ENCODE measurements at regions not wholly inside any gene's neighbourhood (a gene's known extent, or its start where the extent isn't known, plus 50 kb on each side); places are given as distances from the start of the nearest gene placed in this dataset.
A peak's percentile ranks its signal among the peaks of the same experiment; 100 is the strongest.

DNA sequence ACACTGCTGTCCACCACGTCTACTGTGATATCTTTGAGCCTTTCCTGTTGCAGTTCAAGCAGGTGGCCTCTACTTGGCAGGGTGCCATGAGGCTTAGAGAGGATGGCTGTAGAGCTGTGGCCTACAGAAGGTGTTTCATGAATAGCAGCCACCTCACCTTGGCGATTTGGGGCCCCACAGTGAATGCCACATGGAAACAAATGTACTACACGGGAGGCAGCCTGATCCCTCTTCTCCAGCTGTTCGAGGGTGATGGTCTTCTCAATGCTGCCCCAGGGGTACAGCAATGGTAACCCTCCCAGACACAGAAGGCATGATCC lies 70.7 kb downstream of the FAM43A start:
- Histone ChIP-seq H3K27me3 (no peaks in the 10 kb centered on the region), H3K27ac (no peak overlapping the region), H3K9me3 (no peaks in the 10 kb centered on the region), H3K4me1 (peaks cover 9 to 11% of the 10 kb centered on the region in 2 donors), H3K4me3 (no peak overlapping the region), H3K36me3 (no peaks in the 10 kb centered on the region)
- intact Hi-C loops (cut with DNase I), result no loop called here
- TF ChIP-seq, protein P1, sequence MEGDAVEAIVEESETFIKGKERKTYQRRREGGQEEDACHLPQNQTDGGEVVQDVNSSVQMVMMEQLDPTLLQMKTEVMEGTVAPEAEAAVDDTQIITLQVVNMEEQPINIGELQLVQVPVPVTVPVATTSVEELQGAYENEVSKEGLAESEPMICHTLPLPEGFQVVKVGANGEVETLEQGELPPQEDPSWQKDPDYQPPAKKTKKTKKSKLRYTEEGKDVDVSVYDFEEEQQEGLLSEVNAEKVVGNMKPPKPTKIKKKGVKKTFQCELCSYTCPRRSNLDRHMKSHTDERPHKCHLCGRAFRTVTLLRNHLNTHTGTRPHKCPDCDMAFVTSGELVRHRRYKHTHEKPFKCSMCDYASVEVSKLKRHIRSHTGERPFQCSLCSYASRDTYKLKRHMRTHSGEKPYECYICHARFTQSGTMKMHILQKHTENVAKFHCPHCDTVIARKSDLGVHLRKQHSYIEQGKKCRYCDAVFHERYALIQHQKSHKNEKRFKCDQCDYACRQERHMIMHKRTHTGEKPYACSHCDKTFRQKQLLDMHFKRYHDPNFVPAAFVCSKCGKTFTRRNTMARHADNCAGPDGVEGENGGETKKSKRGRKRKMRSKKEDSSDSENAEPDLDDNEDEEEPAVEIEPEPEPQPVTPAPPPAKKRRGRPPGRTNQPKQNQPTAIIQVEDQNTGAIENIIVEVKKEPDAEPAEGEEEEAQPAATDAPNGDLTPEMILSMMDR (IDR thresholded peaks at IDR 0.05), result no peak
- no peak for DNase-seq (ENCODE audit: low spot score in 2 of 2)

DNA sequence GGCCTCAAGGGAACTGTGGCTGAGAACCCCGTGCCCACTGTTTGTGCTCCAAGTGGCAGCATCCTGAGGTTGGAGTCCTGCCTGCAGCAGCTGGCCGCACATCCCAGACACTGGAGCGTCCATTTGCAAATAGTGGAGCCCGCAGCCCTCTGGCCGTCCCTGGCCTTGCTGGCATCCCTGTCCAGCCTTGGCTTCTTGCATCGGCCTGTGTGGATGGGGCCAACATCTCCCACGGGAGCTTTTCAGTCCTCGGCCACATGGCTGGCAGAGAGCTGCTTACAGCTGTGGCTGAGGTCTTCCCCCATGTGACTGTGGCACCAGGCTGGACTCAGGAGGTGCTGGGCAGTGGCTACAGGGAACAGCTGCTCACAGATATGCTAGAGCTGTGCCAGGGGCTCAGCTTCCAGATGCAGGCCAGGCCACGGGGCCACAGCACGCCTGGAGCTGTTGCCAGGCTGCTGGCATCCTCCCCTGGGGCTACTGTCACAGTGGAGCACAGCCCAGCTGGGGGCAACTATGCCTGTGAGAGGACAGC lies 71.2 kb downstream of the FAM43A start:
- Histone ChIP-seq H3K27me3 (no peaks in the 10 kb centered on the region), H3K4me3 (peak overlapping the region in 1 of 2 donors; percentile 27), H3K4me1 (peaks cover 9 to 11% of the 10 kb centered on the region in 2 donors), H3K9me3 (no peaks in the 10 kb centered on the region), H3K36me3 (no peaks in the 10 kb centered on the region), H3K27ac (peak overlapping the region; percentile 30 to 74)
- no peak for DNase-seq (ENCODE audit: low spot score in 2 of 2)
- intact Hi-C loops (cut with DNase I), result no loop called here
- TF ChIP-seq, protein P1 (IDR thresholded peaks at IDR 0.05), result no peak

DNA sequence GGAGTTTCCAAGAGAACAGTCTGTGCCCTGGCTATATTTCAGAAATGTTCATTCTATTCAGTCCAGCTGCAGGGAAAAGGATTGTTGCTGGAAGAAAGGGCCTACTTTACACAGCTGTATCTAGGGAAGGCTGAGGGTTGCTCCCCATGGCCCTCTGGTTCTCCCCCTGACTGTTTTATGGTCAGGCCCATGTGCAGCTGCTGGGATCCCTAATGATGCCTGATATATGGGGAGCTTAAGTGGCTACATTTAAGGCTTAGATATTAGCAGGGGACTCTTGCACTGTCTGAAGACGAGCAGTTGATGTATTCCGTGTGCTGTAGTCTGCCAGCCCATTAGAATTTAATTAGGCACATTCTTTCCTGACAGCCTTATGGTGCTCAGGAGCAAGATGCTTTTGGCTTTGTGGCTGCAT lies 72.0 kb downstream of the FAM43A start:
- Histone ChIP-seq H3K4me1 (peaks cover 9 to 11% of the 10 kb centered on the region in 2 donors), H3K27ac (peak overlapping the region; percentile 30 to 74), H3K36me3 (no peaks in the 10 kb centered on the region), H3K9me3 (no peaks in the 10 kb centered on the region), H3K27me3 (no peaks in the 10 kb centered on the region), H3K4me3 (no peak overlapping the region)
- intact Hi-C loops (cut with DNase I), result no loop called here
- TF ChIP-seq, protein P1 (IDR thresholded peaks at IDR 0.05), result no peak
- no peak for DNase-seq (ENCODE audit: low spot score in 2 of 2)

DNA sequence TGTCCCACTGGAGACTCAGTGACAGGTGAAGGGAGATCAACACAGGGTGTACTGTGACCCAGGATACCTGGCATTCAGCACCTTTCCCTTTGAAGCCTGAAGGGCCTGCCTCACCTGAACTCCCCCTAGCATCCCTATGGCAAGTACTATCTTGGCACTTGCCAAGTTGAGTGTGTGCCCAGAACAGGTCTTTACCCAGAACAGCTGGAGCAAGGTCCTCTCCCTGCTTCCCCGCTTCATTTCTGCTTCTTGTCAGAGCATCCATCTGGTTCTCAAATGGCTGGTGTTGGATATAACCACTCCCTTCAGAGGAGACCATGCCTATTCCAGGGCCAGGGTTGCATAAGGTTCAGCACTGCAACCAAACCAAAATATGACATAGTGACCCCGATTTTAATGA lies 73.0 kb downstream of the FAM43A start:
- H3K36me3 ChIP-seq, result no peaks in the 10 kb centered on the region
- no peak for DNase-seq (ENCODE audit: low spot score in 2 of 2)
- intact Hi-C loops (cut with DNase I), result no loop called here
- H3K9me3 ChIP-seq, result no peaks in the 10 kb centered on the region
- H3K4me3 ChIP-seq, result no peak overlapping the region
- peaks cover 9 to 11% of the 10 kb centered on the region in 2 donors for H3K4me1 ChIP-seq
- no peak overlapping the region for H3K27ac ChIP-seq
- TF ChIP-seq, protein P1 (IDR thresholded peaks at IDR 0.05), result no peak
- H3K27me3 ChIP-seq, result no peaks in the 10 kb centered on the region

DNA sequence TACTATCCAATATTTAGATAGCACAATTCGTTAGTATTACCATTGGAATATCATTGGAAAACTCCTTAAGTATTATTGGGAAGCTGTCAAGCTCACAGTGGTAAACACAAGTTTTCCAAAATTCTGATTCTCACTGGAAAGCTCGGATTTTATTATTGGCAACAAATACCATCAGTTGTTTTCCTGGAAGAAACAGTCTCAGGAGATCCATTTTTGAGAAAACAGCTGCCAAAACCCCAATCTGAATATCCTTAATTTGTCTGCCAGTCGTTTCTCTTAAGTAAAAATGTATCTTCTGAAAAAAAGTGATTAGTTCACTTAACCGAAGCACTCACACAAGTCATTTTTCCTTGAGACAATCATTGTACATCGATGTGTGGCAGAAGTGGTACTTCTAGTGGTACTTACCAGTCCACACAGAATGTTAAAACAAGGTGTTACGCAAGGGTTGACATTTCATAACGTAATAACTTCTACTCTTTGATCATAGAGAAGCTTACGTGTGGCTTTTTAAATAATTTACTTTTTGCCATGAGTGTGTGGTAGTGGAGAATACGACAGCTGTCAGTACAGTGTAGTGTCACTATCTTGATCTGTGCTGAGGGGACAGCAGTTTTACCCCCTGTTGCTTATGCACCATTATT lies 74.9 kb downstream of the FAM43A start:
- no peaks in the 10 kb centered on the region for H3K27me3 ChIP-seq
- H3K27ac ChIP-seq, result no peak overlapping the region
- TF ChIP-seq, protein P1 (IDR thresholded peaks at IDR 0.05), result no peak
- intact Hi-C loops (cut with DNase I), result loop anchor here (10.0 kb wide), 1 partner anchor 504 kb away; no protein-coding TSS in a partner anchor
- no peaks in the 10 kb centered on the region for H3K9me3 ChIP-seq
- no peak overlapping the region for H3K4me3 ChIP-seq
- H3K4me1 ChIP-seq, result peaks cover 9 to 11% of the 10 kb centered on the region in 2 donors
- no peaks in the 10 kb centered on the region for H3K36me3 ChIP-seq
- DNase-seq (ENCODE audit: low spot score in 2 of 2), result no peak

Data from ascending aorta (tissue), 2 donors.